LNCaP clone FGC (cell line): ENCODE measurements at regions not wholly inside any gene's neighbourhood (a gene's known extent, or its start where the extent isn't known, plus 50 kb on each side); places are given as distances from the start of the nearest gene placed in this dataset.

Experiments
- DNase-seq: peaks from one replicate; pipeline ENCODE4 v3.0.0-alpha.2; 2011; ENCODE audit warnings: low read depth
- H3K4me3 ChIP-seq: 2 replicates; pipeline ENCODE4 v1.5.1; 2011; ENCODE audit warnings: mild to moderate bottlenecking, low read depth, low read length, control low read depth
- TF ChIP-seq, protein P1 (sequence below): IDR thresholded peaks from 2 replicates; pipeline ENCODE4 v1.5.1; 2012; ENCODE audit warnings: mild to moderate bottlenecking; ENCODE audit not compliant: control insufficient read depth, insufficient read depth; ENCODE audit errors: extremely low read depth

DNA sequence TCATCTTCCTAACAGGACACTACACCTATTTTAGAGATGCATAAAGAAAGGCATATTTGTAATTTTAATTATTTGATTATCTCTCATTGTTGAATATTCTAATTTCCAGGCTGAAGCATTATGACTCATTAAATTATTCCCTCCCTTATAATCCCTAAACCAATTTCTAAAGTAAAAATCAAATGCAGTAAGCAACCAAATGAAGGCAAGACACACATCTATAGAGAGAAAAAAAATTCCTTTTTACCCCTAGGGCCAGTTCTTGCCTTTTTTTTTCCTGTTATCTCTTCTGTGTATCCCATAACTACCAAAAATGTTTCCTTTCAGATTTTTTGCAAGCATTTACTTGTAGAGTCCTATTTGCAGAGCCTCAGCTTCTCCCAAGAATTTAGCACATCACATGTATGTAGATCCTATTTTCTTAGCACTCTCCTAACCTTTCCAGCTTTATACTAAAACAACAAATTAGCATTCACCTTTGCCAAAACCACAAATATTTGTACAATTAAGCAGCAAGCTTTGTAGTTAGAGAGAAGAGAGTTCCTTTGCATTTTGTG lies 177.9 kb downstream of the SATB1 start:
- TF ChIP-seq, protein P1, sequence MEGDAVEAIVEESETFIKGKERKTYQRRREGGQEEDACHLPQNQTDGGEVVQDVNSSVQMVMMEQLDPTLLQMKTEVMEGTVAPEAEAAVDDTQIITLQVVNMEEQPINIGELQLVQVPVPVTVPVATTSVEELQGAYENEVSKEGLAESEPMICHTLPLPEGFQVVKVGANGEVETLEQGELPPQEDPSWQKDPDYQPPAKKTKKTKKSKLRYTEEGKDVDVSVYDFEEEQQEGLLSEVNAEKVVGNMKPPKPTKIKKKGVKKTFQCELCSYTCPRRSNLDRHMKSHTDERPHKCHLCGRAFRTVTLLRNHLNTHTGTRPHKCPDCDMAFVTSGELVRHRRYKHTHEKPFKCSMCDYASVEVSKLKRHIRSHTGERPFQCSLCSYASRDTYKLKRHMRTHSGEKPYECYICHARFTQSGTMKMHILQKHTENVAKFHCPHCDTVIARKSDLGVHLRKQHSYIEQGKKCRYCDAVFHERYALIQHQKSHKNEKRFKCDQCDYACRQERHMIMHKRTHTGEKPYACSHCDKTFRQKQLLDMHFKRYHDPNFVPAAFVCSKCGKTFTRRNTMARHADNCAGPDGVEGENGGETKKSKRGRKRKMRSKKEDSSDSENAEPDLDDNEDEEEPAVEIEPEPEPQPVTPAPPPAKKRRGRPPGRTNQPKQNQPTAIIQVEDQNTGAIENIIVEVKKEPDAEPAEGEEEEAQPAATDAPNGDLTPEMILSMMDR, result no peak
- DNase-seq, result no peak
- no peak overlapping the region for H3K4me3 ChIP-seq

- no peak for DNase-seq
- TF ChIP-seq, protein P1, result no peak
- no peak overlapping the region for H3K4me3 ChIP-seq
Measured at GRCh38 chr3:18246336-18247060, 178.6 kb downstream of the SATB1 start.

- no peak for DNase-seq
- TF ChIP-seq, protein P1, result no peak
- H3K4me3 ChIP-seq, result no peak overlapping the region
Measured at GRCh38 chr3:18245721-18246120, 179.4 kb downstream of the SATB1 start.

DNA sequence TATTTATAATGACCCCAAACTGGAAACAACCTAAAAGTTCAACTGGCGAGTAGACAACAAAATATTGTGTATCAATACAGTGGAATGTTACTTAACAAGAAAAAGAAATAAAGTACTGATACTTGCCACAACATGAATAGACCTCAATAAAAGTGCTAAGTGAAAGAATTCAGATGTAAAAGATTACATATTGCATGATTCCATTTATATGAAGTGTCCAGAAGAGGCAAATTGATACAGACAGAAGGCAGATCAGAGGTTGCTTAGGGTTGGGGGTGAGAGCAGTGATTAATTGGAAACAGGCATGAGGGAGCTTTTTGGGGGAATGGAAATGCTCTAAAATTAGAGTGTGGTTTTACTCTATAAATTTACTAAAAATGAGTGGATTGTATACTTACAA lies 183.3 kb downstream of the SATB1 start:
- no peak overlapping the region for H3K4me3 ChIP-seq
- TF ChIP-seq, protein P1, result no peak
- no peak for DNase-seq

- no peak for DNase-seq
- no peak overlapping the region for H3K4me3 ChIP-seq
- TF ChIP-seq, protein P1, result no peak
Measured at GRCh38 chr3:18239674-18240073, 185.5 kb downstream of the SATB1 start.

- TF ChIP-seq, protein P1, result no peak
- no peak for DNase-seq
- H3K4me3 ChIP-seq, result no peak overlapping the region
Measured at GRCh38 chr3:18238746-18239331, 186.3 kb downstream of the SATB1 start.
